ENCODE measurements at regions not wholly inside any gene's neighbourhood (a gene's known extent, or its start where the extent isn't known, plus 50 kb on each side); places are given as distances from the start of the nearest gene placed in this dataset.

DNA sequence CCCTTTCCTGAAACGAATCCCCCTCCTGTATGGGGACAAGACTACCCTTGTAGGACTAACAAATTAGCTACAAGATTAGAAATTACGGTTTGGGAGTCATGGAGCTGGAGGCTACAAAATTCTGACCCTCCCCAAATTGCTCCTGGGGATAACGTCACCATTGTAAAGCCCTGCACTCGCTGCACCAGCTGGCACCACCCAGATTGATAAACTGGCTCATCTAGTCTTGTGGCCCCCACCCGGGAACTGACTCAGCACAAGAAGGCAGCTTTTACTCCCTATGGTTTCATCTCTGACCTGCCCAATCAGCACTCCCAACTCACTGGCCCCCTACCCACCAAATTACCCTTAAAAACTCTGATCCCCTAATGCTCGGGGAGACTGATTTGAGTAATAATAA lies 150.6 kb upstream of the TSC22D1 start:
- TF ChIP-seq, protein P1, sequence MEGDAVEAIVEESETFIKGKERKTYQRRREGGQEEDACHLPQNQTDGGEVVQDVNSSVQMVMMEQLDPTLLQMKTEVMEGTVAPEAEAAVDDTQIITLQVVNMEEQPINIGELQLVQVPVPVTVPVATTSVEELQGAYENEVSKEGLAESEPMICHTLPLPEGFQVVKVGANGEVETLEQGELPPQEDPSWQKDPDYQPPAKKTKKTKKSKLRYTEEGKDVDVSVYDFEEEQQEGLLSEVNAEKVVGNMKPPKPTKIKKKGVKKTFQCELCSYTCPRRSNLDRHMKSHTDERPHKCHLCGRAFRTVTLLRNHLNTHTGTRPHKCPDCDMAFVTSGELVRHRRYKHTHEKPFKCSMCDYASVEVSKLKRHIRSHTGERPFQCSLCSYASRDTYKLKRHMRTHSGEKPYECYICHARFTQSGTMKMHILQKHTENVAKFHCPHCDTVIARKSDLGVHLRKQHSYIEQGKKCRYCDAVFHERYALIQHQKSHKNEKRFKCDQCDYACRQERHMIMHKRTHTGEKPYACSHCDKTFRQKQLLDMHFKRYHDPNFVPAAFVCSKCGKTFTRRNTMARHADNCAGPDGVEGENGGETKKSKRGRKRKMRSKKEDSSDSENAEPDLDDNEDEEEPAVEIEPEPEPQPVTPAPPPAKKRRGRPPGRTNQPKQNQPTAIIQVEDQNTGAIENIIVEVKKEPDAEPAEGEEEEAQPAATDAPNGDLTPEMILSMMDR (conservative IDR thresholded peaks at IDR 0.05) = no peak
- no peak for TF ChIP-seq ZFX (IDR thresholded peaks at IDR 0.05)
